ENCODE measurements at regions not wholly inside any gene's neighbourhood (a gene's known extent, or its start where the extent isn't known, plus 50 kb on each side); places are given as distances from the start of the nearest gene placed in this dataset.
A peak's percentile ranks its signal among the peaks of the same experiment; 100 is the strongest.
"Not testable (repeated sequence)": the region's sequence is repeated elsewhere in the genome, so short reads cannot be mapped to it uniquely, and the experiment has no call there.

- DNase-seq (ENCODE audit: low read depth) = no peak
These were observed 393.2 kb upstream of the CXADR start for GRCh38 chr21:17119466-17120297.

DNA sequence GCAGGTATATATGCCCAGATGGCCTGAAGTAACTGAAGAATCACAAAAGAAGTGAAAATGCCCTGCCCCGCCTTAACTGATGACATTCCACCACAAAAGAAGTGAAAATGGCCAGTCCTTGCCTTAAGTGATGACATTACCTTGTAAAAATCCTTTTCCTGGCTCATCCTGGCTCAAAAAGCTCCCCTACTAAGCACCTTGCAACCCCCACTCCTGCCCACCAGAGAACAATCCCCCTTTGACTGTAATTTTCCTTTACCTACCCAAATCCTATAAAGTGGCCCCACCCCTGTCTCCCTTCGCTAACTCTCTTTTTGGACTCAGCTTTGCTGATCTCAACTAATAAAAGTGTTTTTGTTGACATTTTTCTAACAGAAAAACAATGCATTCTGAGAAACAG lies 385.4 kb upstream of the CXADR start:
- not testable (repeated sequence) for DNase-seq (ENCODE audit: low read depth)

DNA sequence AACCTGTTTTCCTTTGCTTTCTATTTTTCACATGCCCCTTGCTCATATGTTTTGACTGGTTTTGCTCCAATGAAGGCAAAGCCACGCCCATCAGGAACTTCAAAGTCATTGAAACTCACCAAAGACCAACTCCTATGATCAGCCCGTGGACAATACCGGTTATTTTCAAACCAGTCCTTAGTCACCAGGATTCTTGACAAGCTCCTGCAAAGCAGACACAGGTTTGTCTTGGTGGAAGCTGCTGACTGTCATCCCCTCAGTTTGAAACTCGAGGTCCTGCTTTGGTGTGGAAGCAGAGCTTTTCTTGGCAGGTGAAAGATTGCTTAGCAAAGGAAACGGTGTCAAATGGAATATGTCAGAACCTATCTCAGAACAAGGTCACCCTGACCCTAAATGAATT lies 384.7 kb upstream of the CXADR start:
- no peak for DNase-seq (ENCODE audit: low read depth)

DNA sequence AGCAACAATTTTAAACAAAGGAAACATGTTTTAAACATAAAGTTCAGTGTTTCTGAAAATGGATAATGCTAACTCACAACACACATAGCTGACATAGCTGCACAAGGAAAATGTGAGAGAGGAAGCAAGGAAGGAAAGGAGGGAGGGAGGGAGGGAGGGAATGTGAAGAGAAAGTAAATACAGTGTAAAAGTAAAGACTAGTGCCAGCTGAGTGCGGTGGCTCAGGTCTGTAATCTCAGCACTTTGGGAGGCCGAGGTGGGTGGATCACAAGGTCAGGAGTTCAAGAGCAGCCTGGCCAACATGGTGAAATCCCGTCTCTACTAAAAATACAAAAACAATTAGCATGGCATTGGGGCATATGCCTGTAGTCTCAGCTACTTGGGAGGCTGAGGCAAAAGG lies 373.7 kb upstream of the CXADR start:
- DNase-seq (ENCODE audit: low read depth) = not testable (repeated sequence)

DNA sequence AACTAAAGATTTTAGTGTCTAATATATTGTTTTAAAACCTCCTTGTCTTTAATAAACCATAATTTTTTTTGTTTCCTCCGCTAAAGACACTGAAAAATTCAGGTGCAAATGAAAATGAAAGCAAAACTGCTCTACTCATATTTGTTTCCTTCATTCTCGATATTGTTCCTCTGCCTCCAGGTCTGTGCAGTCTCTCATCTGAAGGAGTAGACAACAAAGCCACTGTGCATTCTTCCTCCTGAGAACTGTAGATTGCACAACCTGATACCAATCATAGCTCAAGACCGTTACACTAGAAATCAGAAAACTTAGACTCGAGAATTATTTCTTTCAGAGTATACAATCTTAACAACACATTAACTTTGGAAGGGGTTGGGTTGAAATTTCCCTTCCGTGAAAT lies 373.1 kb upstream of the CXADR start:
- no peak for DNase-seq (ENCODE audit: low read depth)

DNA sequence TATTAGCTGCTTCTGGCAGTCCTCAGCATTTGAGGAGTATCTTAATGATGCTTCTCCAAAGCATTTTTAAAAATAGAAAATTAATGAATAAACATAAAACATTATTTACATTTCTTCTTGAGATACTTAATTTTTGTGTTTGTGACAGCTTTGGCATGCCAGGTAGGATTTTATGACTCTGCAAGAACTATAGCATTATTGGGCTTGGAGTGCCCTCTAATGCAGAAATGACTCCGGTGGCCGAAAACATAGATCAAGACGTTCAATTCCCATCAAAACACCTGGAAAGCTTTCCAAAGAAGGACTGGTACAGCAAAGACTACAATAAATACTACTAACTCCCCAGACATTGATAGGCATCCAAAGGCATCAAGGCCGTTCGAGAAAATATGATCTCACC lies 366.4 kb upstream of the CXADR start:
- no peak for DNase-seq (ENCODE audit: low read depth)

GRCh38 chr21:17159697-17160096 lies 353.1 kb upstream of the CXADR start:
- no peak for DNase-seq (ENCODE audit: low read depth)

GRCh38 chr21:17185674-17186073 lies 327.2 kb upstream of the CXADR start:
- DNase-seq (ENCODE audit: low read depth) = no peak

DNA sequence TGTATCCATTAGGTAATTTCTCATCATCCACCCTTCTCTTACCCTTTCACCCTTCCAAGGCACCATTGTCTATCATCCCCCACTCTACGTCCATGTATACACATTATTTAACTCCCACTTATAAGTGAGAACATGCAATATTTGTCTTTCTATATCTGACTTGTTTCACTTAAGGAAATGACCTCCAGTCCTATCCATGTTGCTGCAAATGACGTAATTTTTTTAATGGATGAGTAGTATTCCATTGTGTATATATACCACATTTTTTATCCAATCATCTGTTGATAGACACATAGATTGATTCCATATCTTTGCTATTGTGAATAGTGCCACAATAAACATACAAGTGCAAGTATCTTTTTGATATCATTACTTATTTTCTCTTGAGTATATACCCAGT lies 322.9 kb upstream of the CXADR start:
- DNase-seq (ENCODE audit: low read depth) = no peak

DNA sequence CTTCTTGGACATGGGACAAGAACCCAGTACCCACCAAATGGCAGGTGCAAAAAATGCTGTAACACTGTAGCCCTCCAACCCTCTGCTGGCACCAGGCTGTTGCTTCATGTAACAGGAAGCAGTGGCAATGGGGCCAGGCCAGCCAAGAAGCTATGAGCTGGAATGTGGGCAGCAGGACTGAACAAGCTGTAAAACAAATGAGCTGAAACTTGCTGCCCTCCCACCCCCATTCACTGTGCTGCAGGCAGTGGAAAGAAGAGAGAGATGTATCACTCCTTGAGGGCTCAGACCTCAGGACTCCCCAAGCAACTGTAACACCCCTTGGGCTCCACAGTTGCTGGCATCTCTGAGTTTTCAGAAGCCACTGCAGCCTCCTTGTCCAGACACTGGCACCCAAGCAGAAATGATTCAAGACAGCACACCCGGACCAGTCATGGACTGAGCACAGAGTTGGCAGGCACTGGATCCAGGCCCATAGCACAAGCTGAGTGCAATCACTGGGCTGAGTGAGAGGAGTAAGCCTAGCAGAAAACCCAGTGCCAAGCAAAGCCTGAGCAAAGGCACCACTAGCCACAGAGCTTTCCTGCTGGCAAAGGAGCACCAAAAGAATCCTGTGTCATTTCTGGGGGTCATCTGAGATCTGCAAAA lies 321.4 kb upstream of the CXADR start:
- no peak for DNase-seq (ENCODE audit: low read depth)

GRCh38 chr21:17195351-17195750 lies 317.5 kb upstream of the CXADR start:
- no peak for DNase-seq (ENCODE audit: low read depth)

GRCh38 chr21:17195976-17196375 lies 316.9 kb upstream of the CXADR start:
- DNase-seq (ENCODE audit: low read depth) = peak; percentile 88

DNA sequence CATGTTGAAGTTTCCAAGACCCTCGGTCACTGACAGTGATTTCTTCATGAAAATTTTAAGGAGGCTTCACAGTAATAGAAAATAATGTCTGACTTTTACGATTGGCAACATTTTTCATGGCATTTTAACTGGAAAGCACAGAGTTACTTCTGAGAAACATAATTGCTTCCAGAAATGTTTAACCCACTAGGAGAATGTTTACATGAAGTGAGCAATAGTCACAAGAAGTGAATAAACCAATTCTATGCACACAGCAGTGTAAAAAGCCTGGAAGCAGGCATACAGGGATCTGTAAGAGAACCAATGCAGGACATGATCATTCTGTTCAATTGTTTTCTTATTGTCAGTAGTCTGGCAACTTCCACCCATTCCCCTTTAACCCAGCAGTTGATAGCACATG lies 316.2 kb upstream of the CXADR start:
- no peak for DNase-seq (ENCODE audit: low read depth)

DNA sequence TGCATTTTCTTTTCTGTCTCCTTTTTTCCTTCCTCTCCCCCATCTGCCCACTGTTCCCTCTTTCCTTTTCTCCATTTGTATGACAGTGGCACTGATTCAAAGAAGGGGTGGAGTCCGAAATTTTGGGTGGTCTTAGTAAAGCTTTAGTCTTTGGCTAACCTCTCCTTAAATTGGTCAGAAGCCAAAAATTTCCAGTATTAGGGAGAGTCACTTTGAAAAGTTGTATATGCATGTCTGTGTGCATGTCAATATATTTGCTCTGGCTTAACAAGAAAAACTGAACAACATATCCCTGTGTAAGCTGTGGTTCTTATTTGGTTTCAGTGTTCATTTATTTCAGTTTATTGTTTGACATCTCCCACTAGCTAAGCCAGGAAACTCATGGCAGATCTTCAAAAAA lies 314.8 kb upstream of the CXADR start:
- peak; percentile 66 for DNase-seq (ENCODE audit: low read depth)

DNA sequence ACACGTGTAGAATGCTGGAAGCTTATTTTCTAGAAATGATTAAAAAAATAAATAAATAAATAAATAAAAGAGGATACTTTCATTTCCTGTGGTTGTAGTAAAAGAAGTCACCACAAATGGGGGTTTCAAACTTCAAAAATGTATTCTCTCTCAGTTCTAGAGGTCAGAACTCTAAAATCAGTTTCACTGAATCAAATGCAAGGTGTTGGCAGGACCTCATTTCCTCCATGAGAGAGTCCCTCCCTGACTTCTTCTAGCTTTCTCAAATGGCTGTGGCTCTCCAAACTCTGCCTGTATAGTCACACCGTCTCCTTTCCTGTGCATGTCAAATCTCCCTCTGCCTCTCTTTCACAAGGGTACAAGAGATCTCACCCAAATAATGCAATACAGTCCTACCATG lies 312.6 kb upstream of the CXADR start:
- no peak for DNase-seq (ENCODE audit: low read depth)

- peak; percentile 58 for DNase-seq (ENCODE audit: low read depth)
These were observed 311.0 kb upstream of the CXADR start for GRCh38 chr21:17201741-17202260.

- no peak for DNase-seq (ENCODE audit: low read depth)
These were observed 298.0 kb upstream of the CXADR start for GRCh38 chr21:17214801-17215200.

- DNase-seq (ENCODE audit: low read depth) = not testable (repeated sequence)
These were observed 293.8 kb upstream of the CXADR start for GRCh38 chr21:17219050-17219449.

DNA sequence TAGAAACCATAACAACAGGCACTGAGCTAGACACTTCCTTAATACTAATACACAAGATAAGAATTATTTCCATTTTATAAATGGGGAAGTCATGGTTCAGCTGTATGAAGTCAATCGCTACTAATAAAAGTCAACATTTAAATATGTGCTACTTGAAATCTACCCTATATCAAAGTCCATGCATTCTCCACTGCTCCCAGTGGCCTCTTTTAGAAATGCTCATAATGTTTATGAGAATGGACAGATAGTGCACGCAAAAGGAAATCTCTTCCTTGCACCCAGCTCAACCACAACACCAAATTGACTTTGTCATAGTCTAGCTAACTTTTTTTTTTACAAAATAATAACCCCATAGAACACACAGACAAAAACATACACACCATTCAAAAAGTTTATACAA lies 281.7 kb upstream of the CXADR start:
- DNase-seq (ENCODE audit: low read depth) = no peak

- DNase-seq (ENCODE audit: low read depth) = no peak
These were observed 281.1 kb upstream of the CXADR start for GRCh38 chr21:17231771-17232170.

GRCh38 chr21:17238468-17238867 lies 274.4 kb upstream of the CXADR start:
- no peak for DNase-seq (ENCODE audit: low read depth)

GRCh38 chr21:17250778-17251241 lies 262.0 kb upstream of the CXADR start:
- no peak for DNase-seq (ENCODE audit: low read depth)

DNA sequence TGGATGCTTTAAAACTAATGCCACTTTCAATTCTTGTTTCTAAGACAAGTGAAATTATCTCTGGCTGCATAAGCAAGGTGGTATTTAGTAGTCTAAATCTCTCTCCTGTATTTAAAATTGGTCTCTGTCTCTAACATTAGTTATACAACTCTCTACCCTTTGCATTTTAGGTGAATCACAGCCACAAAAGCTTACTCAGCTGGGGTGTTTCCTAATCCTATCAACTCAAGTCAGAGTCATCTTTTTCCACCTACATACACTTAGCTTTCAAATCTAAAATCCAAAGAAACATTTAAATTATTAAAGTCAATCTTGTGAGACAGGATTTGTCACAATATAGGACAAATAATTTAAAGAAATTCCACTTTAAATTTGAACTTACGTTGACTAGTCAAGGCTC lies 255.1 kb upstream of the CXADR start:
- DNase-seq (ENCODE audit: low read depth) = no peak

All from forelimb muscle (tissue), 1 donor.